COR-L47 (cell line): ENCODE measurements at regions not wholly inside any gene's neighbourhood (a gene's known extent, or its start where the extent isn't known, plus 50 kb on each side); places are given as distances from the start of the nearest gene placed in this dataset.

Experiments used
- DNase-seq: peaks from one replicate; lab custom pipeline; 2025; lab: John Stamatoyannopoulos, UW

DNA sequence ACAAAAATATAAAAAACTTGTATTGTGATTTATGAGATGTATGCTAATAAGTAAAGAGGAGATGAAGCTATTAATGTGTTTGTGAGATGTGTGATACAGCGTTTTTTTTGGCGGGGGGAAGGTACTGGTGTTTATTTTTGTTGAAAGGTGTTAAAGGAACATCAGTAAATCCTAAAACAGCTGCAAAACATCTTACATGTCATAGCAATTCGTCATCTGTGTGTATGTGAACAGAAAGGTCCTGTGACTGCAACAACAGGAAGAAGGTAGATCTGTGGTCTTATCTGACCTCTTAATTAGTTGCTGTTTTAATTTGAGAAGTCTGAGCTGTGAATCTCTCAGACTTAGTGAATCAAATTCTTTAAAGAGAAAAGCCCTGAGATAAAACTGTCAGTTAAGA, 1041.1 kb downstream of the JRKL start:
- no peak for DNase-seq

DNA sequence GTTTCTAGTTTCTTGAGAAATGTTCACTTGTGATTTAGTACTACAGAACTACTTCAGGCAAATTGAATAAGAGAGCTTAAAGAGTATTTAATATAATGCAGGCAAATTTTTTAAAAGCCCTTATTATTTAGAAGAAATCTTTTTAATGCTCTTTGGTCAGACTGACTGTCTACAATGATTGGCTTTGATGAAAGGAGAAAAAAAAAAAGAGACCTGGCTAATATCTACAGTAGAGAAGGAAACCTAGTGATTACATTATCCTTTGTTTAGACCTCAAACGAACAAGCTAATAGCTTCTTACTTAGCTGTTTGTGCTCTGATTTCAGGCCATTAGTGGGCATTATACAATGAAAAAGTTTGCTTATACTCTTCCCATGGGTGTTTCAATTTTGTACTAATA, 1043.1 kb downstream of the JRKL start:
- no peak for DNase-seq

- no peak for DNase-seq
Measured at GRCh38 chr11:97445561-97445960, 1055.7 kb downstream of the JRKL start.

DNA sequence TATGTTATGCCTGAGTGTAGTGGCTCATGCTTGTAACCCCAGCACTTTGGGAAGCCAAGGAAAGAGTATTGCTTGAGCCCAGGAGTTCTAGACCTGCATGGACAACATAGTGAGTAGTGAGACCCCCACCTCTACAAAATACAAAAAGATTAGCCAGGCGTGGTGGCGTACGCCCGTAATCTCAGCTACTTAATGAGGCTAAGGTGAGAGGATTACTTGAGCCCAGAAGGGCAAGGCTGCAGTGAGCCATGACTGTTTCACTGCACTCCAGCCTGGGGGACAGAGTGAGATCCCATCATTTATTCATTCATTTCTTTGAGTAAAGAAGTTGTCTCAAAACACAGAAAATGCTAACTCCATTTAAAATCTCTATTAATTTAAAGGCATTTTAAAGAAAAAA, 1061.6 kb downstream of the JRKL start:
- no peak for DNase-seq

DNA sequence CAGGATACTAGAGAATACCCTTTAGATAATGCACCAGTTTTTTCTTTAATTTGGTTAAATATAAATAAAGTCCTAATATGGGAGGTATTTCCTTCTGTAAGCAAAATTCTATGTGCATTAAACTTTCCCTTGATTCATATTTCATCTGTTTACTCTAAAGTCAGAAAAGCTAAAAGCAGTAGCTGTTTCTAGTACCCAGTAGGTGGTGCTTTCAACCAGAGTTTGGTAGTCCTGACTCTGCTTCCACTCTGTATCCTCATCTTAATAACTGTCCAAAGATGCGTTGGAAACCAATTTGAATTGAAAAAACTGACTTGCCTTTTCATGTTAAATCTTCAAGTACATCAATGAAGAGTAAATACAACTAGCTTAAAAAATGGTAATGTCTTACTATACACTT, 1065.2 kb downstream of the JRKL start:
- peak; percentile 52 for DNase-seq

DNA sequence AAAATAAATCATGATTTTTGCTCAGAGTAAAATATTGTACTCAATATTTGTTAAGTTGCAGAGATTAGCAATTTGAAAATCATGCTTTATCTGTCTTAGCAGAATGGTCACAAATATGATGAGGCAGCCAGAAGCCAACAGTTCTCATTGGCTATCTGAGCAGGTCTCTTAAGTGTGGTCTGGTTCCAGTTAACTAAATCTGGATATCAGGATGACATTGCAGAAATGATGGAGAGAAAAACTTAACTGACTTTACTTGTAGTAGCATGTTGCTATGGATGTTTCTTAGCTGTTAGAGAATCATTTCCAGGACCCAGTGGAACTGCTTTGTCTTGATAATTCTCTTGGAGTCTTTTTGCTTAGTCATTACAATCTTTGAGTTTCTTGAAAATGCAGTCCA, 1070.3 kb downstream of the JRKL start:
- no peak for DNase-seq

- no peak for DNase-seq
Measured at GRCh38 chr11:97461044-97461880, 1071.4 kb downstream of the JRKL start.

DNA sequence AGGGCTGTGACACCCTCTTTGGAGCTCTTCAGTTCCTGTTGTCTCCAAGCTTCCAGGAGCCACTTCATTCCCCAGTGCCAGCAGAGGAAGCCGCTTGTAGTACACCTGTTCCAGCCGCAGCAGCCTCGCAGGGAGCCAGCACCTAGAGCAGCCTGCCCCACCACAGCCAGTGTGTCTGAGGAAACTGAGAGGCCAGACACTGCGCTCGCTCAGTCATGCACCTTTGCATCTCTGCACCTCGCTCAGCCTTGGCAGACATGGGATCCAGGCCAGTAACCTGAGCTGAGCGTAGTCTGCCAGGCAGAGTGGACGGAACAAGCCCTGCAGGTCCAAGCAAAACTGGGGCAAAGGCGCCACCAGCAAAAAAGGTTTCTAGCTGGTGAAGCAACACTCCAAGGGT, 1072.1 kb downstream of the JRKL start:
- no peak for DNase-seq

DNA sequence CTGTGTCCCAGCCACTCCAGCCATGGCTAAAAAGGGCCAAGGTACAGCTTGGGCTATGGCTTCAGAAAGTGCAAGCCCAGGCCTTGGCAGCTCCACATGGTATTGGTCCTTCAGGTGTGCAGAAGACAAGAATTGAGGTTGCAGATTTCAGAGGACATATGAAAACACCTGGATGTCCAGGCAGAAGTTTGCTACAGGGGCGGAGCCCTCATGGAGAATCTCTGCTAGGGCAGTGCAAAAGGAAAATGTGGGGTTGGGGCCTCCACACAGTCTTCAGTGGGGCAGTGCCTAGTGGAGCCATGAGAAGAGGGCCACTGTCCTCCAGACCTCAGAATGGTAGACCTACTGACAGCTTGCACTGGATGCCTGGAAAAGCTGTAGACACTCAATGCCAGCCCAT, 1074.1 kb downstream of the JRKL start:
- no peak for DNase-seq

DNA sequence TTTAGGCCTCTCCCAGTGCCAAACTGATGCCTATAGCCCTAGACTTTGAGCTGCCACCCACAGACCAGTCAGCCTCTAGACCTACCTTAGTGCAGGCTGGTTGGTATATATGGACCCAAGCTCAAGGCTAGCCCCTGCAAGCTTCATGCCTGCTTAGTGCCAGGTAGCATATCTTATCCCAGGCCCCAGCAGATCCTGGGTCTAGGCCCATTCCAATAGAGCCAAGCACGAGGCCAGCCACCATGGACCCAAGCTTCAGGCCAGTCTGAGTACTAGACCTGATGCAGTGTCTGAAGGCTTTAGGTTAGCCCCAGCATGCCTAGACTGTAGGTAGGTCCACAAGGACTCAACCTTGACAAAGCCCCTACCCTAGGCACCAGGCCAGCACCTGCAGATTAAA, 1081.7 kb downstream of the JRKL start:
- DNase-seq, result no peak

GRCh38 chr11:97487387-97487786, 1097.6 kb downstream of the JRKL start:
- no peak for DNase-seq

GRCh38 chr11:97498891-97499290, 1109.1 kb downstream of the JRKL start:
- no peak for DNase-seq

DNA sequence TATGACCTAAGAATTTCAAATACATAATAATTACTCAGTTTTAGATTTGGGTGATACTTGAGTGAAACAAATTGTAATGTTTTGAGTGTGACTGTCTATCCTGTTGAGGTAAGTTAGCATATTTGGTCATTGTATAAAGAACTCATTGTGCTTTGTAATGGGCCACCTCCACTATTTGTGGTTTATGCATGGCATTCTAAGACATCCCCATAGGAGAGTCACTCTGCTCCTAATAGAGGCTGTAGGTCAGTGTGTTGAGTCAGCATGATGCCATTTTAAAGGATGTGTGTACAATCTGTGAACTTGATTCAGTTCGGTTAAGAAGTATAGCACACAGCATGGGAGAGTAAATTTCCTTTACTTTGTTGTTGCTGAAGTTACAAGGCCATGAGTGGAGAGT, 1112.4 kb downstream of the JRKL start:
- DNase-seq, result no peak

GRCh38 chr11:97506076-97506759, 1116.4 kb downstream of the JRKL start:
- DNase-seq, result no peak

DNA sequence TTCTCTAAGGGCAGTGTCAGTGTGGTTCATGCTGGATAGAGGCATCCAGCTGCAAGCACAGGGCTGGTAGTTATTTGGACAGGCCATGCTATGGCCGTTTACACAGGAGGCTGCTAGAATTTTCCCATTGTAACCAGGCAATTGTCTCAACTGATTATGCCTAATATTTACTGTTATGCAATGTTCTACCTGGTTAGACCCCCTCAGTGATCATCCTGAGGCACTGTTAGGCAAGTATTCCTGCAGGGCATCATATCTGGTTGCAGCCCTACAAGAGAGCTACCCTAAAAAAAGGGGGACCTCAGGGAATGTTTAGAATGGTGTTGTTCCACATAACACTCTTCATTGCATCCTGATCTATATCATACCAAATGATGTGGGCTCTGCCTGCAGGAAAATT, 1124.6 kb downstream of the JRKL start:
- no peak for DNase-seq

DNA sequence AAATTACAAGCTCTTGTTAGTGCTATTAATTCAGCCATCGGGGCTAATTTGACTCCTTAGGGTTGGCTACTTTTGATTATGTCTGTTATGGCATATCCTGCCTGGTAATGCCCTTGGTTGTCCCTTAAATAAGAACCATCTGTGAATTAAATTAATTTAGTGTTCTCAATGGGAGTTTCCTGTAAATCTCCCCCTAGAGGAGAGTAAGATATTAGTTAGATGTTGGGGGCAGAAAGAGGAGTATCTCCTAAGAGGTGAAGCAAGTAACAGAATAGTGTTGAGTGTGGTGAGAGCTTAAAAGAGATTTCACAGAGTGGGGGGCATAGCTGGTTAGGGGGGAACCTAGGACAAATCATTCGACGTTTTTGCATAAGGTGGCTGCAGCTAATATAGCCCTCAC, 1126.9 kb downstream of the JRKL start:
- DNase-seq, result no peak

- no peak for DNase-seq
Measured at GRCh38 chr11:97525273-97525672, 1135.5 kb downstream of the JRKL start.

- no peak for DNase-seq
Measured at GRCh38 chr11:97537407-97538150, 1147.8 kb downstream of the JRKL start.

- DNase-seq, result no peak
Measured at GRCh38 chr11:97544431-97544830, 1154.6 kb downstream of the JRKL start.

DNA sequence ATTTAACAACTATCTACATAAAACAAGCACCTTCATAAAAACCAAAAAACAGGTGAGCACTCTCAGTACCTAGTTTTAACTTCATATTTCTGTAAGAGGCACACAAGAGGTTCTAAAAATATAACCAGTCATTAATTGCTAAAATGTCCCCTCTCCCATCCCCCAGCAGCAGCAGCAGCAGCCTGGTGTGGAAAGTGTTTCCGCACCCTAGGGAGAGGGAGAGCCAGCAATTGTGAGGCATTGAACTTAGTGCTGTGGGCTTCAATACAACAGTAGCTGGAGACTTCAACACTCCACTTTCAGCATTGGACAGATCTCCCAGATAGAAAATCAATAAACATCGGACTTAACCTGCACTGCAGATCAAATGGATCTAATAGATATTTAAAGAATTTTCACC, 1158.5 kb downstream of the JRKL start:
- DNase-seq, result no peak

- peak; percentile 1 for DNase-seq
Measured at GRCh38 chr11:97557399-97557798, 1167.6 kb downstream of the JRKL start.

DNA sequence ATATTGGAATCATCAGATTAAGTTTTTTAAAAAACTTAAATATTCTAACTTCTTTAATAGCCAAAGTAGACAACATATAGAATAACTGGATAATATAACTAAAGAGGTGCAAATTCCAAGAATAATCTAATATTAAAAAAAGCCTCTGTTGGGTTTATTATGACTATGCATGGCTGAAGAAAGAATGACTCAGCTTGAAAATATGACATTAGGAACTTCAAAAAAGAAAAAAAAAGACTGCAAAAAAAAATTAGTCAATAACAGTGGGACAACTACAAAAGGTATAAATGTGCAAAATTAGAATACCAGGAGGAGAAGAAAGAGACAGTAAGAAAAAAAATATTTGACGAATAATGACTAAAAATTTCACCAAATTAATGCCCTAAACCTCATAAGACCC, 1178.0 kb downstream of the JRKL start:
- no peak for DNase-seq

GRCh38 chr11:97570636-97571035, 1180.8 kb downstream of the JRKL start:
- DNase-seq, result no peak
